Esophagus muscularis mucosa (tissue), 4 donors: ENCODE measurements at regions not wholly inside any gene's neighbourhood (a gene's known extent, or its start where the extent isn't known, plus 50 kb on each side); places are given as distances from the start of the nearest gene placed in this dataset.

Experiments
- EP300 ChIP-seq: sonication (generic); formaldehyde crosslinking; IDR thresholded peaks from one replicate; pipeline ENCODE4 v1.6.1; 2017; ENCODE audit warnings: antibody characterized with exemption
- POLR2A ChIP-seq: fragments of 450-650 bp; IDR thresholded peaks from one replicate; pipeline ENCODE4 v1.6.1; 2017; ENCODE audit warnings: antibody characterized with exemption, moderate library complexity, mild to moderate bottlenecking, low read depth
- TF ChIP-seq, protein P1 (sequence below), 3 experiments: fragments of 200-600 bp in 2 of 3; fragments of 450-650 bp in 1 of 3; sonication (generic) in 2 of 3; IDR thresholded peaks; one replicate each; pipeline ENCODE4 v1.5.1; 2017 to 2019; ENCODE audit warnings: antibody characterized with exemption in 3 of 3, mild to moderate bottlenecking in 2 of 3, moderate library complexity in 1 of 3

DNA sequence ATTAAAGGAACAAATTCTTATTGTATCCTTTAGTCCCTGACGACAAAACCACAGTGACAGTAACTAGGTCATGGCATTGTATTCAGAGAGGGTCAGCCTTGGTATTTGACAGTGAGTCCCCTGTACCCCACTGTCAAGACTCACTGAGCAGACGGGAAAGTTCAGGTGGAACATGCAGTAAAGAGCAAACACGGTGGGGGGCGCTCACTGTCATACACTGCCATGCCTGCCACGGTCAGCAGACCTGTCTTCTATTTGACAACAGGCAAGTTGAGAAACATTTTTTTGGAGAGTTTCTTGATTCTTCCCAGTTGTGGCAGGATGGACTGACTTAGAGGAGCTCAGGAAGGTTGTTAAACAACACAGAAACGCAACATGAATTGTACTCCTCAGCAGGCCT, 681.6 kb downstream of the KCNJ18 start:
- TF ChIP-seq, protein P1, sequence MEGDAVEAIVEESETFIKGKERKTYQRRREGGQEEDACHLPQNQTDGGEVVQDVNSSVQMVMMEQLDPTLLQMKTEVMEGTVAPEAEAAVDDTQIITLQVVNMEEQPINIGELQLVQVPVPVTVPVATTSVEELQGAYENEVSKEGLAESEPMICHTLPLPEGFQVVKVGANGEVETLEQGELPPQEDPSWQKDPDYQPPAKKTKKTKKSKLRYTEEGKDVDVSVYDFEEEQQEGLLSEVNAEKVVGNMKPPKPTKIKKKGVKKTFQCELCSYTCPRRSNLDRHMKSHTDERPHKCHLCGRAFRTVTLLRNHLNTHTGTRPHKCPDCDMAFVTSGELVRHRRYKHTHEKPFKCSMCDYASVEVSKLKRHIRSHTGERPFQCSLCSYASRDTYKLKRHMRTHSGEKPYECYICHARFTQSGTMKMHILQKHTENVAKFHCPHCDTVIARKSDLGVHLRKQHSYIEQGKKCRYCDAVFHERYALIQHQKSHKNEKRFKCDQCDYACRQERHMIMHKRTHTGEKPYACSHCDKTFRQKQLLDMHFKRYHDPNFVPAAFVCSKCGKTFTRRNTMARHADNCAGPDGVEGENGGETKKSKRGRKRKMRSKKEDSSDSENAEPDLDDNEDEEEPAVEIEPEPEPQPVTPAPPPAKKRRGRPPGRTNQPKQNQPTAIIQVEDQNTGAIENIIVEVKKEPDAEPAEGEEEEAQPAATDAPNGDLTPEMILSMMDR (IDR thresholded peaks at IDR 0.05) = no peak
- TF ChIP-seq POLR2A = no peak
- no peak for TF ChIP-seq EP300
